ENCODE measurements at regions not wholly inside any gene's neighbourhood (a gene's known extent, or its start where the extent isn't known, plus 50 kb on each side); places are given as distances from the start of the nearest gene placed in this dataset.
"Not testable (repeated sequence)": the region's sequence is repeated elsewhere in the genome, so short reads cannot be mapped to it uniquely, and the experiment has no call there.

GRCh38 chr3:153567011-153567410, 405.0 kb downstream of the RAP2B start:
- no peak overlapping the region for H3K4me3 ChIP-seq
- intact Hi-C loops (cut with DNase I), result no loop called here
- H3K27me3 ChIP-seq, result no peaks in the 10 kb centered on the region
- H3K4me1 ChIP-seq, result no peaks in the 10 kb centered on the region
- H3K36me3 ChIP-seq, result no peaks in the 10 kb centered on the region
- TF ChIP-seq, protein P1, sequence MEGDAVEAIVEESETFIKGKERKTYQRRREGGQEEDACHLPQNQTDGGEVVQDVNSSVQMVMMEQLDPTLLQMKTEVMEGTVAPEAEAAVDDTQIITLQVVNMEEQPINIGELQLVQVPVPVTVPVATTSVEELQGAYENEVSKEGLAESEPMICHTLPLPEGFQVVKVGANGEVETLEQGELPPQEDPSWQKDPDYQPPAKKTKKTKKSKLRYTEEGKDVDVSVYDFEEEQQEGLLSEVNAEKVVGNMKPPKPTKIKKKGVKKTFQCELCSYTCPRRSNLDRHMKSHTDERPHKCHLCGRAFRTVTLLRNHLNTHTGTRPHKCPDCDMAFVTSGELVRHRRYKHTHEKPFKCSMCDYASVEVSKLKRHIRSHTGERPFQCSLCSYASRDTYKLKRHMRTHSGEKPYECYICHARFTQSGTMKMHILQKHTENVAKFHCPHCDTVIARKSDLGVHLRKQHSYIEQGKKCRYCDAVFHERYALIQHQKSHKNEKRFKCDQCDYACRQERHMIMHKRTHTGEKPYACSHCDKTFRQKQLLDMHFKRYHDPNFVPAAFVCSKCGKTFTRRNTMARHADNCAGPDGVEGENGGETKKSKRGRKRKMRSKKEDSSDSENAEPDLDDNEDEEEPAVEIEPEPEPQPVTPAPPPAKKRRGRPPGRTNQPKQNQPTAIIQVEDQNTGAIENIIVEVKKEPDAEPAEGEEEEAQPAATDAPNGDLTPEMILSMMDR (IDR thresholded peaks at IDR 0.05), result no peak
- no peak for TF ChIP-seq POLR2AphosphoS5 (IDR thresholded peaks at IDR 0.05)
- no peak for TF ChIP-seq POLR2A (IDR thresholded peaks at IDR 0.05; ENCODE audit: low read depth)
- no peak for TF ChIP-seq EP300 (IDR thresholded peaks at IDR 0.05)
- WGBS, result 66% methylated on average over 1 of the region's 1 CpG
- H3K27ac ChIP-seq (replicated peaks in 1 of 4), result no peak overlapping the region
- DNase-seq (ENCODE audit: extremely low spot score), result no peak
- H3K9me3 ChIP-seq, result peaks cover 0 to 25% (median 20%) of the 10 kb centered on the region in 4 donors

DNA sequence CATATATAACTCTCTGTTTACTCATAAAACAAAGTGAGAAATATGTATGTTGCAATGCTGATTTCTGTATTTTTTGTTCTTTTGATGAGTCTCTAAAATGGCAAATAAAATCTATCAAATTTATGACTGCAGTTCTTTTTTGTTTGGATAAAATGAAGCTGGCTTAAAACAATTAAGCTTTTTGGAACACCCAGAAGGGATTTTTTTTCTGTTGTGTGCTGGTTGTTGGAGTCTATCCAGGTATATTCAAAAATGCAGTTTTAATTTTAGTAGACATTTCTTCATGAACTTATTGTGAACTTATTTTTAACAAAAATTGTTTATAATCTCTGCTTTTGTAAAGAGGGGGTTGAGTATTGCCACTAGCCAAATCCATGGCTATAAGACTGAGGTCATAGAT, 405.5 kb downstream of the RAP2B start:
- TF ChIP-seq POLR2A (IDR thresholded peaks at IDR 0.05; ENCODE audit: low read depth) (no peak), POLR2AphosphoS5 (IDR thresholded peaks at IDR 0.05) (no peak), EP300 (IDR thresholded peaks at IDR 0.05) (no peak)
- TF ChIP-seq, protein P1 (IDR thresholded peaks at IDR 0.05), result no peak
- no peak for DNase-seq (ENCODE audit: extremely low spot score)
- H3K27ac ChIP-seq (replicated peaks in 1 of 4), result no peak overlapping the region
- H3K4me1 ChIP-seq, result no peaks in the 10 kb centered on the region
- peaks cover 0 to 23% (median 19%) of the 10 kb centered on the region in 4 donors for H3K9me3 ChIP-seq
- no peaks in the 10 kb centered on the region for H3K27me3 ChIP-seq
- H3K4me3 ChIP-seq, result no peak overlapping the region
- no peaks in the 10 kb centered on the region for H3K36me3 ChIP-seq
- intact Hi-C loops (cut with DNase I), result no loop called here

DNA sequence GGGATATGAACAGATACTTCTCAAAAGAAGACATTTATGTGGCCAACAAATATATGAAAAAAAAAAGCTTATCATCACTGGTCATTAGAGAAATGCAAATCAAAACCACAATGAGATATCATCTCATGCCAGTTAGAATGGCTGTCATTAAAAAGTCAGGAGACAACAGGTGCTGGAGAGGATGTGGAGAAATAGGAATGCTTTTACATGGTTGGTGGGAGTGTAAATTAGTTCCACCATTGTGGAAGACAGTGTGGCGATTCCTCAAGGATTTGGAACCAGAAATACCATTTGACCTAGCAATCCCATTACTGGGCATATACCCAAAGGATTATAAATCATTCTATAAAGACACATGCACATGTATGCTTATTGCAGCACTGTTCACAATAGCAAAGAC, 408.5 kb downstream of the RAP2B start:
- H3K27ac ChIP-seq (replicated peaks in 1 of 4); DNase-seq (ENCODE audit: extremely low spot score); H3K9me3 ChIP-seq; H3K27me3 ChIP-seq; intact Hi-C loops (cut with DNase I); H3K4me1 ChIP-seq; H3K36me3 ChIP-seq; H3K4me3 ChIP-seq: not testable (repeated sequence)
- 95% methylated on average over 1 of the region's 1 CpG for WGBS

GRCh38 chr3:153572165-153572564, 410.1 kb downstream of the RAP2B start:
- H3K27ac ChIP-seq (replicated peaks in 1 of 4), result no peak overlapping the region
- H3K9me3 ChIP-seq, result no peaks in the 10 kb centered on the region
- no peak for DNase-seq (ENCODE audit: extremely low spot score)
- no peaks in the 10 kb centered on the region for H3K27me3 ChIP-seq
- H3K36me3 ChIP-seq, result no peaks in the 10 kb centered on the region
- WGBS, result 80% methylated on average over 3 of the region's 3 CpGs
- H3K4me1 ChIP-seq, result no peaks in the 10 kb centered on the region
- no peak overlapping the region for H3K4me3 ChIP-seq
- intact Hi-C loops (cut with DNase I), result no loop called here
- no peak for TF ChIP-seq POLR2AphosphoS5 (IDR thresholded peaks at IDR 0.05)
- no peak for TF ChIP-seq EP300 (IDR thresholded peaks at IDR 0.05)
- TF ChIP-seq POLR2A (IDR thresholded peaks at IDR 0.05; ENCODE audit: low read depth), result no peak
- TF ChIP-seq, protein P1 (IDR thresholded peaks at IDR 0.05), result no peak

DNA sequence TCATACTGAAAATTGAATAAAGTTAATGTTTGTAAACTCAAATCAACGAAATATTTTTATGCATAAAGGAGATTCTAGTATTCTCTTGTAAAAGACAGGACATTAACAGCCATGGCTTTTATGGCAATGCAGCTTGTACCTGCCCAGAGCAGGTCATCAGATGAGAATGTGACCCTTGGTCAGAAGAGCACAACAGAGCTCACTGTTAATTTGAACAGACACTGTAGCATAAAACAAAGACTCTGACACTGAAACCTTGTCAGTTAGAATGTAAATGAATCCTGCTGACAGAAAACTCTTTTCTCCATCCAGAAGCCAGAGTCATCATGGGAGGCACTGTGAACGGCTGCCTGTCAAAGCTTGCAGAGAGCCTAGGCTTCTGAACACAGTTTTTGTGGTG, 410.6 kb downstream of the RAP2B start:
- Histone ChIP-seq H3K9me3 (no peaks in the 10 kb centered on the region), H3K27me3 (no peaks in the 10 kb centered on the region), H3K4me3 (no peak overlapping the region), H3K4me1 (no peaks in the 10 kb centered on the region), H3K27ac (replicated peaks in 1 of 4) (no peak overlapping the region), H3K36me3 (no peaks in the 10 kb centered on the region)
- TF ChIP-seq EP300 (IDR thresholded peaks at IDR 0.05) (no peak), POLR2AphosphoS5 (IDR thresholded peaks at IDR 0.05) (no peak), POLR2A (IDR thresholded peaks at IDR 0.05; ENCODE audit: low read depth) (no peak)
- TF ChIP-seq, protein P1 (IDR thresholded peaks at IDR 0.05), result no peak
- intact Hi-C loops (cut with DNase I), result no loop called here
- DNase-seq (ENCODE audit: extremely low spot score), result no peak
- WGBS, result 86% methylated on average over 2 of the region's 2 CpGs

Data from esophagus muscularis mucosa (tissue), 4 donors.